IPS-NIHi11 (cell line): ENCODE measurements at regions not wholly inside any gene's neighbourhood (a gene's known extent, or its start where the extent isn't known, plus 50 kb on each side); places are given as distances from the start of the nearest gene placed in this dataset.
A peak's percentile ranks its signal among the peaks of the same experiment; 100 is the strongest.
"Not testable (repeated sequence)": the region's sequence is repeated elsewhere in the genome, so short reads cannot be mapped to it uniquely, and the experiment has no call there.

Source experiments
- DNase-seq: peaks from one replicate; pipeline ENCODE4 v3.0.0; 2012; ENCODE audit warnings: mixed read lengths, low spot score

DNA sequence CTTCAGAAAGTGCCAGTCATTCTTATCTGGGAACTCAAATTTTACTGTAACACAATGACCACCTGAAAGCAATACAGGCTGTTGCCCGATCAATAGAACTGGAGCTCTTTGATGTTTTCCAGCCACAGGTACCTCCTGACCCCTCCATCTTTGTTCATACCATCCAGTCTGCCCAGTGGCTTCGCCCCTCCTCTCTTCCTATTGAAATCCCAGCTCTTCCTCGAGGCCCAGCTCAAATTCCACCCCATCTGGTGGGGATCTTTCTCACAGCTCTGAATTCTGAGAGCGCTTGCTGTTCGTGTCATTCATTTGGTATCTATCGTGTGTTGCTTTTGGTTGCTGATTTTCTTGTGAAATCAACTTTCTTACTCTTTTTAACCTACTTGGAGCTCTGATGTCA is 87.9 kb upstream of the CNKSR3 start:
- DNase-seq, result peak; percentile 42

- no peak for DNase-seq
Measured at GRCh38 chr6:154602296-154602695, 91.8 kb upstream of the CNKSR3 start.

DNA sequence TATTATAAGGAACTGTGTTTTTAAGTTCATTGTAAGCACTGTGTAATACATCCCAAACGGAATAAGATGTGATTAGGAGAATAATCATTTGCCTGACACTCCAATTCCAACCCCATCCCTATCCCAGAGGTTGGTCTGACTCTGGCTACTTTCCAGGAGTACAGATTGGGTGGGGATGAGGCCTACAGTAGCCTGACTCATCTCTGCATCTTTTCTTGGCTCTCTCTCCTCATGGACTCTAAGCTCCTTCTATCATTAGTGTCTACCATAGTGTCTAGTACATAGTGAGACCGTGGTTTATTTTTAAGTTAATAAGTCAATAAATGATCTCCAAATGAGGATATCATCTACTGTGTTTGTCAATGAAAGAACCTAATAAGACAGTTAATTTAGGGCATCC is 92.2 kb upstream of the CNKSR3 start:
- no peak for DNase-seq

DNA sequence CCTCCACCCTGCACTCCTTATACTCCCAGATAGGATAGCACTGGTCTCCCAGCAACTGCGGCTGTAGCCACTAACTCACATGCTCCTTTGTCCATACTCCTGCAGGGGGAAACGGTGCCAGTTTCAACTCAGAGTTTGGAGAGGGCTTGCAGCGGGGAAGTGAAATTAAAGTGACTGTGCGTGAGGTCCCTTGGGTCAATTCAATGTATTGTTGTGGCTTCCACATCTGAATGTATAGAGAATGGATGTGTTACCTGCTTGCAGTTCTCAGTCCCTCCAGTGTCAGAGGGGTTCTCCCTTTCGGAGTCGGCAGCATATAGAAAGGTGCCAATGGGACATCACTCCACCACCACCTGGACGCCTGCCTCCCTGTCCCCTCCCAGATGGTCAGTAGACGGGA is 93.6 kb upstream of the CNKSR3 start:
- no peak for DNase-seq

DNA sequence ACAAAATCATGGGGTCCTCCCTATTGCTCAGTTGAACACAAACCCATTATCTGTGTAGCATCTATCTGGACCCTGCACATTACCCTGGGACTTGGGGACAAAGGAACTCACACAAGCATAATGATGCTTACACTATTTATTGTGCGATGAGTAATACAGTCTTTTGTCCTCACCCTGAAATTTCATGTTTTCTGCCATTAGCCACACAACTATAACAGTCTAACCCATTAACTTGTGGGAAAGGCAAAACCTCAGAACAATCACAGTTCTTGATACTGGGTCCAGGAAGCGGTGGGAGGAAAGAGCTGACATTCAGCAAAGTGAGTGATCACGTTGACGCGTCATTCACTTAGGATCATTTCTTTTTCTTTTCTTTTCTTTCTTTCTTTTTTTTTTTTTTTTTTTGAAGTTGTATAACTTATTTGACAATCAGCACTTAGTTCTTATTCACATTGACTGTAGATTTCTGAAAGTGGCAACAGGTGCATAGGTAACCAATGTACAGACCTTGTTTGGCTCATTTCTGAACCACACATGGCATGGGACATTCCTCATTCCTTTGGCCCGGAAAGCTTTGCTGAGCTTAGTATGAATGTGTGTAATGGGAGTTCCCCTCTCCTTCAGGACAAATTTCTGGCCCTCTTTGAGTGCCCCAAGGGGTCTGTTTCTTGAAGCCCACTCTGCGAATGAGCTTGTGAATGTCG is 94.8 kb upstream of the CNKSR3 start:
- no peak for DNase-seq

DNA sequence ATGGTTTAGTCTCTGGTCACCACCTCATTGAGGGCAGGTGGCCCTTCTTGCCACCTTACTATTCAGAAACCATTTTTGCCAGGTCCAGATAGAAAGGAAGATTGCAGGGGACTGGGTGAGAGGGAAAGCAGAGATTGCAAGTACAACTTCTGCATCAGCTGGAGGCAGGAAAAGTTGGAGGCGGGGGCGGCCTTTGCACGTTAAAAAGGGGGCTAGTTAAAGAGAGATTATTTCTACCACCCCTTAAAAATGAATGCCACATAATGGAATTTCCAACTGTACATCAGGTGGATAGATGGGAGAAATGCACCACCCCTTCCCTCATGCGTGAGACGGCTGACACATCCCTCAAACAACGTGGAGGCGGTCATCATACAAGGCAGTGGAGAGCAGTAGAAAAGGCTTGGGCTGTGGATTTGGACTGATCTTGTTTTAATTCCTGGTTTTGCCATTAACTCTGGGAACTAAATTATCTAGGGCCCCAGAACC is 95.4 kb upstream of the CNKSR3 start:
- no peak for DNase-seq

GRCh38 chr6:154606457-154606856 is 96.0 kb upstream of the CNKSR3 start:
- no peak for DNase-seq

DNA sequence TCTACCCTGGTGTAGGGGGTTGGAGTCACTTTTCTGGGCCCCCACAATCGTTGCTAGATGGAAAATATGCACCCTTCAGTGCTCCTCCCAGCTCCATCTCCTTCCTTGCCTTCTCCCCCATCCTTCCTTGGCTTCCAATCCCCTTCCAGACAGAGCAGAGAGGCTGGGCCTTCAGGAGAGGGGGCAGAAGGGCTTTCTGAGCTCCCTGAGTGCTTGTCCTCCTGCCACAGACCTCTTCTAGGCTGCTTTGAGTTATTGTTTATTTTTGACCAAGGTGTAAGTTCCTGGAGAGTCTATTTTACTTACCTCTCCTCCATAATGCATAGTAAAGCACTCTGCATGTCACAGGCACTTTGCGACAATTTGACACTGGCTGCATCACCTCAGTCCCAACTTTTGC is 96.4 kb upstream of the CNKSR3 start:
- no peak for DNase-seq

DNA sequence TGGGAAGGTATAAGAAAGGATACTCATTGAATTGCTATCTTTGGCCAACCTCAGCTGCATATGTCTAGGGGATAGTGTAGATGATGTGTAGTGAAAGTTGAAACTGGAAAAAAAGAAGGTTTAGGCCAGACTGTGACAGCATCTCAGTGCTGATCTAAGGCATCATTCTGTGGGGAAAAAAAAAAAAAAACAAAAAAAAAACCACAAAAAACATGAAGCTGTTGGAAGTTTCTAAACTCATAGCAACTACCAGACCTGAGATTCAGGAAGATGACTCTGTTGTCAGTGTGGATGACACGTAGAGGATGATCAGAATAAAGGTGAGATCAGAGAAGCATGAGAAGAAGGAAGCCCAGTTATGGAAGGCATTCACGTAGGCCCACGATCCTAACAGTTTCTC is 100.8 kb upstream of the CNKSR3 start:
- DNase-seq, result no peak

DNA sequence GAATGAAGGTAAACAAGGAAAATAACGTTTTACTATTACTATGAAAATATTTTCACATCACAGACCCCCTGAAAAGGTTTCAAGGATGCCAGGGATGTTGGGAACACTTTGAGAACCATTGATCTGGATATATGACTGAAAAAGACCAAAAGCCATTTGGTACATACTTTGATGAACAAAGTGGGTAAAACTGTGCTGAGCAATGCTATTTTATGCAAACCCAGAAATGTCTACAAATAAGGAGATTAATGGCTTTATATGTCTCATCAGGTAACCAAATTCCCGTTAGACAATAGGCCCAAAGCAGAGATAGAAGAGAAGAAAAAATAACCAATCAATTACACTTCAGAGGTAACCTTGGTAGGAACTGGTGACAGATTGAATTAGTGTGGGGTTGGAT is 101.4 kb upstream of the CNKSR3 start:
- DNase-seq, result no peak

DNA sequence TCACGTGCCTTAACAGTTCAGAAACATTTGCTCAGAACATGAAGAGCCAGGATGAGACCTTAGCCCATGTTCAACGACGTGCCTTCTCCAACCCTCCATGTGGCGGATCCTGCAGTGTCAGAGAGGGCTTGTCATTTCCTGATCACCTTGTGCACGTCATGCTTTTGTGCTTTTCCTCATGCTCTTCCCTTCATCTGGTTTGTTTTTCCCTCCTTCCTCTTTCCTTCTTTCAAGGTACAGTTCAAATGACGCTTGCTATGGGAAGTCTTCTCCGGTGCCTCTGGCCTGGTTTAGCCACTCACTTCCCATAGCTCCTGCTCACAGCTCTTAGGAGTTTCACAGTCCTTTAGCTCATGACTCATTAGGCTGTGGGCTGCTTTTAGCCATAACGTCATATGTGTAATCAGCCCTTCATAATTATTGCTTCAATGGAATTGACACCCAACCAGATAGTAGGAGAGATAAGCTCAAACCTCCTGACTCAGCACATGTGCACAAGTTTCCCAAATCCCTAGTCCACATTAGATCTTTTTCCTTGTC is 102.7 kb upstream of the CNKSR3 start:
- no peak for DNase-seq

DNA sequence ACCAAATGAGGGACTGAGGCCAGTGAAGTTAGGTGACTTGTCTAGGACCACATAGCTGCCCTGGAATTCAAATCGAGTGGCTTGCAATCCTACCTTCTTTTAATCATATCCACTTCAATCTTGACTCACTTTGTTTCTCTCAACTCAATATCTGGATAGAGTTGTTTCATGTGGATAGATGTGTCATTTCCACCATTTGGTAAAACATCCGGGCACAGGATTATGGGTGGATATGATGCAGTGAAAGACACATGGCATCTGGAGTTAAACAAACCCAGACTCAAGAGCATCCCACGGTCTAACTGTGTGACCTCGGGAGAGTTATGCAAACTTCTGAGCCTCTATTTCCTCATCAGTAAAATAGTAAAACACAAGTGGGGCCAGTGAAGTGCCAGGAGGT is 103.6 kb upstream of the CNKSR3 start:
- DNase-seq, result no peak

DNA sequence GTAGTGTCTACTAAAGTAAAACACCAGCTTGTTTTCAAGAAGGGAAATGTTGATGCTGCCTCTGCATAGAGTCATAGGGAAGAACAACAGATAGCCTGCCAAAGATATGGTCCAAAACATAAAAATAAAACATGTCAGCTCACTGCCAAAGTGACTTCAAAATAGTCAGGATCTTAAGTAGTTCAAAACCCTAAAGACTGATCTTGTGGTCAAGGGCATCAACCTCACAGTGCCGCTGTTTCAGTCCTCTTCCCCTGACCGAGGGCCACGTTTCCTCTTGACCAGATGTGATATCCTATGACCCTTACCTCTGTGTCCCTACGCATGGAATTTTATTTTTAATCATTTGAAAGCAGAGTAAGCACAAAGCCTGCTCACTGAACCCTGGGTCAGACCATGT is 104.2 kb upstream of the CNKSR3 start:
- DNase-seq, result no peak

GRCh38 chr6:154615483-154616025 is 105.1 kb upstream of the CNKSR3 start:
- peak; percentile 60 for DNase-seq

DNA sequence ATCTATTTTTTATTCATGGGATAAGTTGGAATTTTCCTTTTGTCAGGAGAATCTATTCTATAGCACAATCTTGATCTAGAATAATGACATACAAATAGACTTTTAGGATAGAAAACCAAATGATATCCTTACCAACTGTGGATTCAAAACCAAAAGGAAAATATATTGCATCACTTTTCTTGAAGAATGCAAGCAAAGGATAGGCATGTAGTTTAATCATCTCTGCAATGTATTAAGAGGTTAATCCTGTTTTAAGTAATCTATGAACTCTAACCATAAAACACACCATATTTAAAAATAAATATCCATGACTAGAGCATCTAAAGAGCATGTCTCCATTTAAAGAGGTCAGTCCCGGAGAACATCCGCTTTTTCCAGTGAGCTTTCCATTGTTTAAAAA is 106.7 kb upstream of the CNKSR3 start:
- no peak for DNase-seq

- no peak for DNase-seq
Measured at GRCh38 chr6:154619146-154619545, 108.7 kb upstream of the CNKSR3 start.

DNA sequence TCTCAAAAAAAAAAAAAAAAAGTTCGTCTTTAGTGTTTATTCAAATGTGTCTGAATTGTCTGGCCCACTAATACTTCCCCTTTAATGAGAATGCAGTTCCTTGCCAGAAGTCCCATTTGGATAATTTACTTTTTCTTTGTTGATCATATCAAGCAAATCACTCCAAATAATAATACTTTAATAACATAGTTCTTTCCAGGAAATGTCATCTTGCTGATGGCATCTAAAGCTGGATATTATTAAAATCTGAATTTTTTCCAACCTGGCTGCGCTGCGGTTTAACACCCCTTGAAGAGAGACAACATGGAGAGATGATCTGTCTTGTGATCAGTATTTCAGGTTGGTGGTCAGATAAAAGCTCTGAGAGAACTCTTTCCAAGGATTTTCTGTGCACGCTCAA is 111.2 kb upstream of the CNKSR3 start:
- DNase-seq, result no peak

GRCh38 chr6:154622618-154623336 is 110.4 kb upstream of the SCAF8 start:
- no peak for DNase-seq

- DNase-seq, result no peak
Measured at GRCh38 chr6:154623391-154623790, 109.8 kb upstream of the SCAF8 start.

- DNase-seq, result no peak
Measured at GRCh38 chr6:154624038-154624599, 109.1 kb upstream of the SCAF8 start.

GRCh38 chr6:154624727-154625126 is 108.5 kb upstream of the SCAF8 start:
- not testable (repeated sequence) for DNase-seq

GRCh38 chr6:154625721-154626120 is 107.5 kb upstream of the SCAF8 start:
- DNase-seq, result no peak

- DNase-seq, result no peak
Measured at GRCh38 chr6:154629127-154629526, 104.1 kb upstream of the SCAF8 start.
